ENCODE measurements at regions not wholly inside any gene's neighbourhood (a gene's known extent, or its start where the extent isn't known, plus 50 kb on each side); places are given as distances from the start of the nearest gene placed in this dataset.

GRCh38 chr5:98414938-98415337 lies 358.5 kb upstream of the RGMB start:
- Histone ChIP-seq H3K27me3 (replicated peaks; ENCODE audit: insufficient read depth) (no peaks in the 10 kb centered on the region), H3K9me3 (no peaks in the 10 kb centered on the region), H3K36me3 (no peaks in the 10 kb centered on the region), H3K4me3 (no peak overlapping the region), H3K27ac (no peak overlapping the region), H3K4me1 (ENCODE audit: control insufficient read depth in 1 of 2, low read depth in 2 of 2) (no peaks in the 10 kb centered on the region)
- TF ChIP-seq, protein P1, sequence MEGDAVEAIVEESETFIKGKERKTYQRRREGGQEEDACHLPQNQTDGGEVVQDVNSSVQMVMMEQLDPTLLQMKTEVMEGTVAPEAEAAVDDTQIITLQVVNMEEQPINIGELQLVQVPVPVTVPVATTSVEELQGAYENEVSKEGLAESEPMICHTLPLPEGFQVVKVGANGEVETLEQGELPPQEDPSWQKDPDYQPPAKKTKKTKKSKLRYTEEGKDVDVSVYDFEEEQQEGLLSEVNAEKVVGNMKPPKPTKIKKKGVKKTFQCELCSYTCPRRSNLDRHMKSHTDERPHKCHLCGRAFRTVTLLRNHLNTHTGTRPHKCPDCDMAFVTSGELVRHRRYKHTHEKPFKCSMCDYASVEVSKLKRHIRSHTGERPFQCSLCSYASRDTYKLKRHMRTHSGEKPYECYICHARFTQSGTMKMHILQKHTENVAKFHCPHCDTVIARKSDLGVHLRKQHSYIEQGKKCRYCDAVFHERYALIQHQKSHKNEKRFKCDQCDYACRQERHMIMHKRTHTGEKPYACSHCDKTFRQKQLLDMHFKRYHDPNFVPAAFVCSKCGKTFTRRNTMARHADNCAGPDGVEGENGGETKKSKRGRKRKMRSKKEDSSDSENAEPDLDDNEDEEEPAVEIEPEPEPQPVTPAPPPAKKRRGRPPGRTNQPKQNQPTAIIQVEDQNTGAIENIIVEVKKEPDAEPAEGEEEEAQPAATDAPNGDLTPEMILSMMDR (IDR thresholded peaks at IDR 0.05), result no peak
- ATAC-seq (ENCODE audit: insufficient number of reproducible peaks, low FRiP score, low read depth) (no peak), DNase-seq (ENCODE audit: low spot score) (no peak)

DNA sequence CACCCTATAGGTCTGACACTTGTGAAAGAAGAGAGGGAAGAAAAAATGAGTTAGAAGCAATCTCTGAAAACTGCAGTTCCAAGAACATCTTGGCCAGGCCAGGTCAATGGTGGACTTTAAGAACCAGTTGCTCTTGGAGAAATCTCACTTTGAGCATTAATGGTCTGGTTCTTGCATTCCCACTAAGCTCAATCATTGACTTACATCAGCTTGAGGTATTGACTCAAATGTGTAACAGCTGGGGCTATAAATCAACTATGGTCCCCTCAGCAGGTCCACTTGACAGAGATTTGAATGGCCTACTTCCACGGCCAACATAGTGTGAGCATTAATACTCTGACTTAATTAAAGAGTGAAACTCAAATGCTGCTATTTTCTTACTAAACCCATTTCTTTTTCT lies 357.8 kb upstream of the RGMB start:
- H3K27me3 ChIP-seq (replicated peaks; ENCODE audit: insufficient read depth), result no peaks in the 10 kb centered on the region
- TF ChIP-seq, protein P1 (IDR thresholded peaks at IDR 0.05), result no peak
- no peak for DNase-seq (ENCODE audit: low spot score)
- no peak overlapping the region for H3K27ac ChIP-seq
- H3K36me3 ChIP-seq, result no peaks in the 10 kb centered on the region
- no peak overlapping the region for H3K4me3 ChIP-seq
- H3K4me1 ChIP-seq (ENCODE audit: control insufficient read depth in 1 of 2, low read depth in 2 of 2), result no peaks in the 10 kb centered on the region
- no peaks in the 10 kb centered on the region for H3K9me3 ChIP-seq
- no peak for ATAC-seq (ENCODE audit: insufficient number of reproducible peaks, low FRiP score, low read depth)

GRCh38 chr5:98416541-98416940 lies 356.9 kb upstream of the RGMB start:
- Histone ChIP-seq H3K27me3 (replicated peaks; ENCODE audit: insufficient read depth) (no peaks in the 10 kb centered on the region), H3K4me3 (no peak overlapping the region), H3K4me1 (ENCODE audit: control insufficient read depth in 1 of 2, low read depth in 2 of 2) (no peaks in the 10 kb centered on the region), H3K27ac (no peak overlapping the region), H3K9me3 (no peaks in the 10 kb centered on the region), H3K36me3 (no peaks in the 10 kb centered on the region)
- TF ChIP-seq, protein P1 (IDR thresholded peaks at IDR 0.05), result no peak
- no peak for ATAC-seq (ENCODE audit: insufficient number of reproducible peaks, low FRiP score, low read depth)
- DNase-seq (ENCODE audit: low spot score), result no peak

DNA sequence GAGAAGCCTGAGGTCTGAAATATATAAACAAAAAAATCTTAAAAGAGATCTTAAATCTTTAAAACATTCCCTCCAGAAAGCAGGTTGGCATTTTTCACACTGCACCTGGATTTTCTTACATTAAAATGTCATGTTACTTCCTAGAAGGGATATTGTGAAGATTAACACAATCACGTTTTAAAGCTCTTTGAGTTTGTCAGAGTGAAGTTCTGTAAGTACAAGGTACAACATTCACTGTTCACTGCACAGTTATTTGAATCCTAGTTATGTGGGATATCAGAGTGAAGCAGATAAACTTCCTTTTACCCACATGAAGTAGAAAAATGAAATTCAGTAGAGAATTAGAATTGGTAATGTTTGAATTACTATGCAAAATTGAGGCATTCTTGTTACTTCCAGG lies 353.6 kb upstream of the RGMB start:
- Histone ChIP-seq H3K4me1 (ENCODE audit: control insufficient read depth in 1 of 2, low read depth in 2 of 2) (no peaks in the 10 kb centered on the region), H3K27me3 (replicated peaks; ENCODE audit: insufficient read depth) (no peaks in the 10 kb centered on the region), H3K36me3 (no peaks in the 10 kb centered on the region), H3K4me3 (no peak overlapping the region), H3K27ac (no peak overlapping the region), H3K9me3 (no peaks in the 10 kb centered on the region)
- ATAC-seq (ENCODE audit: insufficient number of reproducible peaks, low FRiP score, low read depth) (no peak), DNase-seq (ENCODE audit: low spot score) (no peak)
- TF ChIP-seq, protein P1 (IDR thresholded peaks at IDR 0.05), result no peak

- H3K9me3 ChIP-seq, result no peaks in the 10 kb centered on the region
- H3K4me3 ChIP-seq, result no peak overlapping the region
- H3K27ac ChIP-seq, result no peak overlapping the region
- H3K27me3 ChIP-seq (replicated peaks; ENCODE audit: insufficient read depth), result no peaks in the 10 kb centered on the region
- TF ChIP-seq, protein P1 (IDR thresholded peaks at IDR 0.05), result no peak
- no peak for DNase-seq (ENCODE audit: low spot score)
- no peaks in the 10 kb centered on the region for H3K4me1 ChIP-seq (ENCODE audit: control insufficient read depth in 1 of 2, low read depth in 2 of 2)
- H3K36me3 ChIP-seq, result no peaks in the 10 kb centered on the region
- no peak for ATAC-seq (ENCODE audit: insufficient number of reproducible peaks, low FRiP score, low read depth)
Observed at GRCh38 chr5:98424681-98425450, 348.6 kb upstream of the RGMB start.

All from thoracic aorta (tissue), 2 donors.